ENCODE measurements at regions not wholly inside any gene's neighbourhood (a gene's known extent, or its start where the extent isn't known, plus 50 kb on each side); places are given as distances from the start of the nearest gene placed in this dataset.
"Not testable (repeated sequence)": the region's sequence is repeated elsewhere in the genome, so short reads cannot be mapped to it uniquely, and the experiment has no call there.

GRCh38 chr5:101505891-101506570, 602.9 kb upstream of the ST8SIA4 start:
- DNase-seq (ENCODE audit: low spot score), result no peak

GRCh38 chr5:101482931-101483330, 579.8 kb upstream of the ST8SIA4 start:
- no peak for DNase-seq (ENCODE audit: low spot score)

DNA sequence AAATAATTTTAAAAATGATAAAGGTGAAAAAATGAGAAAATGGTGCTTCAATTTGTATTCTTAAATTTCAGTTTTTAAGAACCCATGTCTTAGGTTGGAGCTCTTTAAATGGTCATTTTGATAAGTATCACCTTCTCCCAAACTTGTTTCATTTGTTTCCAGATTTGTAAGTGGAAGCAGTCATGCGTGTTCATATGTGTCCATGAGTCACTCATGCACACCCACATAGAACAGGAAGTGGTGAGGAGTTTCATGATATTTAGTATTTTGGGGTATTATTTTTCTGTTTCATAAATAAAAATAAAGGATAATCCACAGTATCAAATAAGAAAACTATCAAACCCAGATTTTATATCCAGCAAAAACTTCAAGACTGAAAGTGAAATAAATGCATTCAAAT, 570.4 kb upstream of the ST8SIA4 start:
- DNase-seq (ENCODE audit: low spot score), result no peak

DNA sequence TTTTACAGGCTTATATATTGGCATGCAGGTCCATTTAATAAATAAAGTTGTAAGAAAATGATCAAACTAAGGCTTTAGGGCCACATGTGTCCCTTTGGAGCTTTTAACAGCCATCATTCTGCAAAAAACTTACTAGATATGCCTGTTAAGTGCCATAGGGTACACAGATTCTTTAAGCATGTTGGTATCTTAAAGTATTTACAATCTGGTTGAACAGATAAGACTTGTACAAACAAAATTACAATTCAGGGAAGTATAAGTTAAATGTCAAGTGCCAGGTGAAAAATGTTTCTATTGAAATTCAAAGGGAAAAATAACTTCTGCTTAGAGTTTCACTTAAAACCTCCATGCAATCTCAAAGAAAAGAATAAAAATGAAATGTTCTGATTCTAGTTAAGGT, 558.4 kb upstream of the ST8SIA4 start:
- no peak for DNase-seq (ENCODE audit: low spot score)

- DNase-seq (ENCODE audit: low spot score), result no peak
Observed at GRCh38 chr5:101458587-101458986, 555.5 kb upstream of the ST8SIA4 start.

GRCh38 chr5:101455851-101456250, 552.8 kb upstream of the ST8SIA4 start:
- no peak for DNase-seq (ENCODE audit: low spot score)

DNA sequence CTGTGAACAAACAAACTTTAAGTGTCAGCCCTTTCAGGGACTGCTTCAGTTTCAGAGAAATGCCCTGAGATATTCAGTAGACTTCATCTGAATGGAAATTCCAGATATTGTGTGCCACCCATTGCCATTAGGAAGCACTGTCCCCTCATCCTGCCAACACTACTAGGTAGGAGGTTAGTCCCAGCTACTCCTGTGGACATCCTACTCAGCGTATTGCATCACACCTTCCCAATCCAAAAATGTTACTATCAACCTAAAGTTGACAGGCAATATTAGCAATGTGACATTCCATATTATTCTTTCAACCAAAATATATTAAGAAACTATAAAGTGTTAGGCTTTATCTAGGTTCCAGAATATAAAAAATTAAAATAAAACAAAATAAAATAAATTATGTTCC, 552.0 kb upstream of the ST8SIA4 start:
- DNase-seq (ENCODE audit: low spot score), result no peak

DNA sequence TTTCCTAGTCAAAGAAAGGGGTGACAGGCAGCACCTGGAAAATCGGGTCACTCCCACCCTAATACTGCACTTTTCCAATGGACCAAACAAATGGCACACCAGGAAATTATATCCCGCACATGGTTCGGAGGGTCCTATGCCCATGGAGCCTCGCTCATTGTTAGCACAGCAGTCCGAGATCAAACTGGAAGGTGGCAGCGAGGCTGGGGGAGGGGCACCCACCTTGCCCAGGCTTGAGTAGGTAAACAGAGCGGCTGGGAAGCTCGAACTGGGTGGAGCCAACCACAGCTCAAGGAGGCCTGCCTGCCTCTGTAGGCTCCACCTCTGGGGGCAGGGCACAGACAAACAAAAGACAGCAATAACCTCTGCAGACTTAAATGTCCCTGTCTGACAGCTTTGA, 539.2 kb upstream of the ST8SIA4 start:
- DNase-seq (ENCODE audit: low spot score), result not testable (repeated sequence)

GRCh38 chr5:101440173-101440572, 537.1 kb upstream of the ST8SIA4 start:
- no peak for DNase-seq (ENCODE audit: low spot score)

DNA sequence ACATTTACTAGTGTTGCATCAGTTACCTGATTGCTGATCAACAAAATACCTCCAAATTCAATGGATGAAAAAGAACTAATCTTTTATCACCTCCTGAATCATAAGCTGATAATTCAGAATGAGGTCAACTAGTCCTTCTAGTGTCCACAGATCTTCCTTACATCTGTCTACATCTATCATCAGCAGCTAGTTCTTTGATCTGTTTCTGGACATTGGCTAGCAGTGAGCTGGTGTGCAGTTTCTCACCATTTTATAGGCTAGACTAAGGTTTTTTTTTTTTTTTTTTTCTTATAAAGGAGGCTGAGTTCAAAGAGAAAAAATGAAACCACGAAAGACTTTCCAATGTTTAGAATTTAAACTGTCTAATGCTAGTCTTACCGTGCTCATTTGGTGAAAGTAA, 534.3 kb upstream of the ST8SIA4 start:
- no peak for DNase-seq (ENCODE audit: low spot score)

DNA sequence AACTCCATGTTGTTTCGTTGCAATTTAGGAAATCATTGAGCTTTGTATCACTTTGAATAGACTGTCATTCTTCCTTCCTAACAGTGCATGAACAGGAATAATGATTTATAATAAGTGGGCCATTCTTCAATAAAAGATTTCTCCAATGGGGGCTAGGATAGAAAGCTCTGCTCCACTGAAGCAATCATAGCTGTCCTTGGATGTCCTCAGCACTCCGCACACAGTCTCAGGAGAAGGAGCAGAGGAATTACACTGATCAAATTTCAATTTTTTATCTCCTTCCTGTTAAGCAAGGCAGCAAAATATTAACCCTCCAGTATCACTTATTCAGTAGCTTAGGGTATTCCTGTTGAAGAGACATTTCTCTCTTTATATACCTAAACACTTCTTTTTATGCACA, 532.7 kb upstream of the ST8SIA4 start:
- no peak for DNase-seq (ENCODE audit: low spot score)

DNA sequence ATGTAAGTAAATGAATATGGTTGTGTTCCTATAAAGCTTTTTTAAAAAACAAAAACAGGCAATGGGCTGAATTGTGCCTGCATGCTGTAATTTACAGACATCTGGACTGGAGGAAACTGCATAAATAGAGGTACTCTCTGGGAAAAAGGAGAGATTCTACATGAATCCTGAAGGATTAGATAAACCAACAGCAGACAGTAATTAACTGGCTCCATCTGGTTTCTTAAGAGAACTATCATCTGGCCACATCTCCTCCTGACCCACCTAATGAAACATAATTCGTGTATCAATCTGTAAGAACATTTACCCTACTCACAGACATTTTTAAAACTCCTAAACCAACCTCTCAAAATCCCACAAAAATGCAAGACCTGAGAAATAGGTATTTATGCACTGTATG, 528.1 kb upstream of the ST8SIA4 start:
- DNase-seq (ENCODE audit: low spot score), result no peak

- DNase-seq (ENCODE audit: low spot score), result no peak
Observed at GRCh38 chr5:101430551-101430950, 527.5 kb upstream of the ST8SIA4 start.

- peak; percentile 2 for DNase-seq (ENCODE audit: low spot score)
Observed at GRCh38 chr5:101429241-101429640, 526.2 kb upstream of the ST8SIA4 start.

DNA sequence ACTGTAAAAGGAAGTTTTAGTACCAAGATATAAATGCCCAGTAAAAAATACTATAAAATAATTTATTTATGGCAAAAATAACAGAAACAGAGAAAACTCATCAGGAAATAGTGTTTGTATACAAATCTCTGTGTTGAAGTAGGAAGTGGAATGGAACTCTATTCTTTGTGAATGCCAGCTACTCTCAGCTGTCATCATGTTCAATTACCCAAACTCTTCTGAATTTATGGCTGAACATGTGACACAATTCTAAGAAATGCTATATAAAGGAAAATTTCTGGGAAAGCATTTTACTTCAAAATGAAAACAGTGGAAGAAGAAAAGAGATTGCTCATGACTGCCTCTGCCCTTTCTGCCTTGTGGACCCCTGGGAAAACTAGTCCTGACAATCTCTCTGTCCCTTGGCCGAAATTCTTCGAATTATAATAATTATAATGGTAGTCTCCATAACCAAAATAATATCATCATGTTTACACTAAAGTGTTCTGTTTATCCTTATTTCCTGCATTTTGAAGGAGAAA, 522.3 kb upstream of the ST8SIA4 start:
- DNase-seq (ENCODE audit: low spot score), result no peak

GRCh38 chr5:101424530-101425175, 521.6 kb upstream of the ST8SIA4 start:
- peak; percentile 3 for DNase-seq (ENCODE audit: low spot score)

DNA sequence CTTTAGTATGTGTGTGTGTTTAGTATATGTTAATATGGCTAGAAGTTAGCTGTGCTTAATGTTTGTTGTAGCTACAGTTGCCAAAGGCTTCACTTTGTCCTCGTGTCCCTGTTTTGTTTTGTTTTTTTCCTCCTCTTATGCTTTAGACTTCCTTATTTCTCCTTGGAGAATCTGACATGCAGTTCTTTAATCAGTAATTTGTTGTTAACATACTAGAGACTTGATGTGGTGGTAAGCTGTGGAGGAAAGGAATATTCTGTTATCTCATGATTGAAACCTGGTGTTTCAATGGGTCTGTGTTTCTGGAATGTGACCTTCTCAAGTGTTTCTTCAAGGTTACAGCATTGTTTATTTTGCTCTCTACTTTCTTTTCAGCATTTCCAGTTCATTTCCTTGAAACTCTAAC, 515.6 kb upstream of the ST8SIA4 start:
- DNase-seq (ENCODE audit: low spot score), result no peak

DNA sequence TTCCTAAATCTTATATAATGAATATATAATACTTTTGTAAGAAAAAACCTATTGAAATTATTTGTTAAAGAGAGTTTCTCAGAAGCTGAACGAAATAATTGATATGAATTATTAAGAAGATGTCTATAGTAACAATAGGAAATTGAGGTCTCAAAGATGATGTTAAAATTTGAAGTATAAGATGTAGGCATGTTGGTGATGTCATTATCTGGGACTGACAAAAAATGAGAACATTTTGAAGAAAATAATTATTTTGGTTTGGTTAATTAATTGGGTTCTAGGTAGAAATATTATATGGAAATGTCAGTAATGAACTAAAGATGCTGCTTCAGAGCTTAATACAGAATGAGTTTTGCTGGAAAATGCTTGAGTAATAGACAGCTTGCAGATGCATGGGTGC, 501.4 kb upstream of the ST8SIA4 start:
- DNase-seq (ENCODE audit: low spot score), result no peak

DNA sequence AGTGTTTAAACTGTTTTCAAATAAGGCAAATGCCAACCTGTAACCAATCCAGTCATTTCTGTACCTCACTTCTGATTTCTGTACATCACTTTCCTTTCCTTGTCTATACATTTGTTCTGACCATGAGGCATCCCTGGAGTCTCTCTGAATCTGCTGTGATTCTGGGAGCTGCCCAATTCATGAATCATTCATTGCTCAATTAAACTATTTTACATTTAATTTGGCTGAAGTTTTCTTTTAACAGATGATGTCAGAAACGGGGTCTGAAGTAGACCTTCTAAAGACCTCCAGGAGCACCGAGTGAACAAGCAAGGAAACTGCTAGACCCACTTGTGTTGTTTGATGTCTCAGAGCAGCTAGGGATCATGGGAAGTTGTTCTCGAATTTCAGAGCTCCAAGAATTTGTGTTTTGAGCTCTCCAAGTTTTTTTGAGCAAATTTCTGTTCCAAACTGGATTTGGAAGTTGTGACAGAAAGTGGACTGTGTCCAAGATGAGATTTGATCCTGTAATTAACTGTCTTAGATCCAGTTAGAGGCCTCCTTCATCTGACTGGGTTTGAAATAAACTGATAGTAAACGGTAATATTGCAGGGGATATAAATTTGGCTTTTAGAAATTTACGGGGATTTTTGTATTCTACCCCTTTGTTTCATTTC, 490.8 kb upstream of the ST8SIA4 start:
- DNase-seq (ENCODE audit: low spot score), result no peak

DNA sequence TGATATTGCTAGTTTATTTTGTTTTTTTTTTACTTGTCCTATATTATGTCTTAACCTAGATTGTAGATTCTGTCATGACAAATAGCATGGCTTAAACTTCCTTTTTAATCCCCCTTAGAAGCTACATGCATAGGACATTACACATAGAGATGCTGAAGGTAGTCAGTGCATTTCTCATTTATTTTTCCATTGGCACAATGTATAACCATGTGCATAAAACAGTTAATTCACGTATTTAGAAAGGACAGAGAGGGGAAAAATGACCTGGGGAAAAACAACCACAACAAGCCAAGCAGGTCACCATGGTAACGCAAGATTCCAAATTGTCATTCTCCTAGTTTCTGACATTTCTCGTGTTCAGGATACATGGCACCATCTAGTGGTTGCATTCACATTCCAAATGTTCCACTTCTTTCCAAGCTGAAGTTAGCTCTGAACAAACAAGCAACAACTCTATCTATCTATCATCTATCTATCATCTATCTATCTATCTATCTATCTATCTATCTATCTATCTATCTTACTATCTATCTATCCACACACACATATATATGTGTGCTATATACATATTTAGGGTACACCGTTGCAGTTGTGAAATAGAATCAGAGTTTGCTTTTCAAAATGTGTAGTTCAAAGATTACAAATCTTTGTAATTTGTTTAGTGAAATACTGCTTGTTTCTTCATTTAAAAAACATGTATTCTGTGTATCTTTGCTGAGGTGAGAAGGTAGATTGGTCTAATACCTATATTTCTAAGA, 487.2 kb upstream of the ST8SIA4 start:
- DNase-seq (ENCODE audit: low spot score), result peak; percentile 6

DNA sequence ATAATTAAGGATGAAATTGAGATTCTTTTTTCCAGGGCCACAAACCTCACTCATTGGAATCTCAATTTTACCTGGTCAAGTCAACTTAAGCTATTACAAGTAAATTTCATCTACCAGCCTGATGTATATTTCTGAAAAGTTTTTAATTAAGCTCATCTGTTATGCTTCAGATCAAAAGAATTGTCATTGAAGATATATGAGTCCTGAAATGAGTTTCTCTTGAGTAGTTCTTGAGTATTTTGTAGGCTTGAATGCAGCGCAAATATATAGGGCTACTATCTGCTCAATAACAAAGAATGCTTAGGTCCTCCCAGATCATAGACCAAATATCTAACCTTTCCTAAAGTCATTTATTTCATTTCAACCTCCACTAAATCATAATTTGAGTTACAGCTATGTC, 482.2 kb upstream of the ST8SIA4 start:
- no peak for DNase-seq (ENCODE audit: low spot score)

DNA sequence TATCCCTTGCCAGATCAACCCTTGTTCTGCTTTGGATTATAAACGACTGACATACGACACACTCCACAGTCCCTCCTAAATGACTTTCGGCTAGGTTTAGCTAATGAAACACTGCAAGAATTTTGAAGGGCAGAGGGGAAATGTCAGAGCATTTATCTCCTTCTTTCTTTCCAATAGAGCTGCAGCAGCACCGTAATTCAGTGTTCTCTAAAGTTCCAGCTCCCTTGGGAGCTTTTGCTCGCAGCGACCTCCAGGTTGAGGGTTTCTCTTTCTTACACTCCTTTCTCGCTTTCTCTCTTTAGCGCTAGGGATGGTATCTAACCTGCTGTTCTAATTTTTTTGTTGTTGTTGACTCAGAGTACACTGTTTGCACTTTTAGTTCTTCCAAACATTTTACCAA, 467.1 kb upstream of the ST8SIA4 start:
- no peak for DNase-seq (ENCODE audit: low spot score)

- no peak for DNase-seq (ENCODE audit: low spot score)
Observed at GRCh38 chr5:101364469-101364868, 461.4 kb upstream of the ST8SIA4 start.

Data from AG08396 (cell line).